Psoas muscle (tissue), 7 donors: ENCODE measurements at regions not wholly inside any gene's neighbourhood (a gene's known extent, or its start where the extent isn't known, plus 50 kb on each side); places are given as distances from the start of the nearest gene placed in this dataset.
"Not testable (repeated sequence)": the region's sequence is repeated elsewhere in the genome, so short reads cannot be mapped to it uniquely, and the experiment has no call there.

Experiments
- ATAC-seq, 4 donors: fragments of 200-7000 bp; cut with Tn5 transposase; one replicate each; pipeline ENCODE4 v1.9.1; 2020; ENCODE audit warnings: moderate library complexity in 3 of 4, mild to moderate bottlenecking in 2 of 4
- DNase-seq, 2 donors: peaks; one replicate each; pipeline ENCODE4 v3.0.0-alpha.2; 2020
- H3K27ac ChIP-seq: fragments of 200-600 bp; one replicate; pipeline ENCODE4 v1.8.0; 2022
- H3K27me3 ChIP-seq, 3 donors: fragments of 200-600 bp in 1 of 3; one replicate each; pipeline versions ENCODE4 v1.6.1 to v1.8.0; 2013 to 2022; ENCODE audit warnings: low read length in 2 of 3, mild to moderate bottlenecking in 2 of 3, moderate library complexity in 1 of 3; ENCODE audit not compliant: insufficient read depth in 3 of 3
- H3K36me3 ChIP-seq, 2 donors: fragments of 200-600 bp in 1 of 2; one replicate each; pipeline versions ENCODE4 v1.6.1 to v1.8.0; 2013 to 2022; ENCODE audit warnings: low read depth in 1 of 2, mild to moderate bottlenecking in 1 of 2, moderate library complexity in 1 of 2; ENCODE audit not compliant: insufficient read depth in 1 of 2
- H3K4me1 ChIP-seq: fragments of 200-600 bp; one replicate; pipeline ENCODE4 v1.8.0; 2022
- H3K4me3 ChIP-seq: fragments of 200-600 bp; one replicate; pipeline ENCODE4 v1.8.0; 2022; ENCODE audit warnings: mild to moderate bottlenecking
- H3K9me3 ChIP-seq: fragments of 200-600 bp; one replicate; pipeline ENCODE4 v1.8.0; 2022
- CTCF ChIP-seq: fragments of 200-600 bp; IDR thresholded peaks from one replicate; pipeline ENCODE4 v1.8.0; 2022; ENCODE audit warnings: antibody characterized with exemption
- WGBS, 3 donors: extraction: QIAGEN DNeasy Blood & Tissue Kit; methylation state at CpG; one replicate each; pipeline versions ENCODE4 v1.1.6 to v1.1.7; 2013; 5-methylcytosine and 5-hydroxymethylcytosine counted together
- intact Hi-C, 2 donors: fragments of 100-400 bp; cut with DNase I; formaldehyde crosslinking; loops; one replicate each; pipeline versions ENCODE4 v1.11.0 to v1.14.2; 2022
- donor health status: healthy with polysubstance abuse.
- donor health status: DM: no; HTN: no; CAD: no; lungs with moderate emphysema.
- donor health status: Bipolar disorder and iron deficiency.
- donor health status: healthy.
- donor health status: DM: yes; HTN: yes; CAD: no.
- donor health status: DM: no; HTN: no; CAD: no.
- donor health status: DM: yes; HTN: yes; CAD: no.

- WGBS, 3 donors = 63 to 89% (median 75%) methylated on average over 6 of the region's 6 CpGs
- DNase-seq = no peak
- Histone ChIP-seq H3K9me3 (no peaks in the 10 kb centered on the region), H3K27me3 (no peaks in the 10 kb centered on the region), H3K4me3 (no peak overlapping the region), H3K27ac (no peak overlapping the region), H3K4me1 (peaks cover 23% of the 10 kb centered on the region), H3K36me3 (no peaks in the 10 kb centered on the region)
- ATAC-seq = no peak
- intact Hi-C loops = no loop called here
- TF ChIP-seq CTCF = no peak
These were observed 87.9 kb upstream of the PLET1 start for GRCh38 chr11:112348480-112349029.

- ATAC-seq, intact Hi-C loops, H3K27me3 ChIP-seq, H3K36me3 ChIP-seq, H3K4me3 ChIP-seq, H3K9me3 ChIP-seq, H3K4me1 ChIP-seq, H3K27ac ChIP-seq, DNase-seq: not testable (repeated sequence)
- 96 to 97% (median 97%) methylated on average over 3 of the region's 3 CpGs for WGBS, 3 donors
These were observed 90.8 kb upstream of the PLET1 start for GRCh38 chr11:112351423-112351822.

GRCh38 chr11:112352907-112353306 is 92.2 kb upstream of the PLET1 start:
- Histone ChIP-seq H3K36me3 (no peaks in the 10 kb centered on the region), H3K27ac (no peak overlapping the region), H3K9me3 (no peaks in the 10 kb centered on the region), H3K4me3 (no peak overlapping the region), H3K4me1 (no peaks in the 10 kb centered on the region), H3K27me3 (no peaks in the 10 kb centered on the region)
- no peak for ATAC-seq
- no peak for TF ChIP-seq CTCF
- 55 to 68% (median 62%) methylated on average over 2 of the region's 2 CpGs for WGBS, 3 donors
- DNase-seq = no peak
- intact Hi-C loops = no loop called here

- ATAC-seq = no peak
- 96 to 97% (median 96%) methylated on average over 3 of the region's 3 CpGs for WGBS, 3 donors
- Histone ChIP-seq H3K27ac (no peak overlapping the region), H3K27me3 (no peaks in the 10 kb centered on the region), H3K4me1 (no peaks in the 10 kb centered on the region), H3K4me3 (no peak overlapping the region), H3K36me3 (no peaks in the 10 kb centered on the region), H3K9me3 (no peaks in the 10 kb centered on the region)
- no peak for TF ChIP-seq CTCF
- intact Hi-C loops = no loop called here
- no peak for DNase-seq
These were observed 93.7 kb upstream of the PLET1 start for GRCh38 chr11:112354364-112354763.

GRCh38 chr11:112355726-112356125 is 95.1 kb upstream of the PLET1 start:
- DNase-seq = no peak
- Histone ChIP-seq H3K4me1 (no peaks in the 10 kb centered on the region), H3K4me3 (no peak overlapping the region), H3K27ac (no peak overlapping the region), H3K36me3 (no peaks in the 10 kb centered on the region), H3K27me3 (no peaks in the 10 kb centered on the region), H3K9me3 (no peaks in the 10 kb centered on the region)
- TF ChIP-seq CTCF = no peak
- no peak for ATAC-seq
- intact Hi-C loops = no loop called here
- WGBS, 3 donors = 74 to 84% (median 79%) methylated on average over 4 of the region's 4 CpGs
